ENCODE measurements at regions not wholly inside any gene's neighbourhood (a gene's known extent, or its start where the extent isn't known, plus 50 kb on each side); places are given as distances from the start of the nearest gene placed in this dataset.

DNA sequence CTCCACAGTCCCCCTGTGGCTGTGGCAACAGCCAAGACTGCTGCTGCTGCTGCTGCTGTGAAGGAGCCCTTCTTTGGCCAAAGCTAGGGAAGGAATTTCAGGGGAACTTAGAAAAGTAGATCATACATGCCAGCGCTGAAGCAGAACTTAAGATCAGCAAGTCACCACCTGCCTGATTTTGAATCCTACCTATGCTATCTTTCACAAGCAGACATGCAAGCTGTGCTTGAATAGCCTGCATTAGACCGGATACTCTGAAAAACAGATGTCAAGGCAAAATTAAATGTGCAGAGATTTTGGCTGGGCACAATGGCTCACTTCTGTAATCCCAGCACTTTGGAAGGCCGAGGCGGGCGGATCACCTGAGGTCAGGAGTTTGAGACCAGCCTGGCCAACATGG lies 99.3 kb upstream of the ZNF366 start:
- no peak for ATAC-seq (ENCODE audit: low read depth in 2 of 2)
- Histone ChIP-seq H3K4me3 (ENCODE audit: low read depth, low read length) (no peak overlapping the region), H3K9me3 (ENCODE audit: control insufficient read depth in 2 of 2, low read length in 2 of 2) (no peaks in the 10 kb centered on the region), H3K36me3 (ENCODE audit: control insufficient read depth, insufficient read depth, low read length) (no peaks in the 10 kb centered on the region), H3K27ac (ENCODE audit: insufficient read depth, low read length, poor library complexity, severe bottlenecking) (no peak overlapping the region), H3K4me1 (ENCODE audit: control insufficient read depth, insufficient read depth, low read length, poor library complexity, severe bottlenecking) (no peaks in the 10 kb centered on the region), H3K27me3 (ENCODE audit: control insufficient read depth, insufficient read depth, low read length) (peaks cover 5% of the 10 kb centered on the region)
- no peaks in the 10 kb centered on the region for H3K36me3 Mint-ChIP-seq
- DNase-seq = no peak
- H3K4me1 Mint-ChIP-seq = no peaks in the 10 kb centered on the region
- peaks cover 0 to 1% (median 0%) of the 10 kb centered on the region in 7 donors for H3K9me3 Mint-ChIP-seq
- H3K4me3 Mint-ChIP-seq = no peak overlapping the region
- peaks cover 16% of the 10 kb centered on the region for H3K27me3 Mint-ChIP-seq
- H3K27ac Mint-ChIP-seq = no peak overlapping the region

DNA sequence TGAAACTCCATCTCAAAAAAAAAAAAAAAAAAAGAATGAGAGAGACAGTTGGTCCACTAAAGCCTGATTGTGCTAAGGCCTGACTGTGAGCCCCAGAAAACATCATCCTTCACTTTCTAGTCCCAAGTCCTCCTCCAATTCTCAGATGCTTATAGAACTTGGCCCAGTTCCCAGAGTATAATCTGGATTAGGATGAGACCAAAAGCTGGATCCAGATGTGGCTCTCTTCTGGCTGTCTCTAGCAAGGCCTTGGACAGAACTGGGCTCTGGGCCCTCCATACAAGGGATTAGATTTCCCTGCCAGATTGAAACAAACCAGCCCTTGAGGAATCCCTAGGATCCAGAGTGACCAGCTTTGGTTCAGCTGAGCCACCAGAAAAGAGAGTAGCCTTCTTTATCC lies 98.4 kb upstream of the ZNF366 start:
- H3K9me3 Mint-ChIP-seq = peaks cover 0 to 1% (median 0%) of the 10 kb centered on the region in 7 donors
- peaks cover 9% of the 10 kb centered on the region for H3K27me3 Mint-ChIP-seq
- no peaks in the 10 kb centered on the region for H3K36me3 Mint-ChIP-seq
- H3K27ac Mint-ChIP-seq = no peak overlapping the region
- no peaks in the 10 kb centered on the region for H3K4me1 Mint-ChIP-seq
- H3K36me3 ChIP-seq (ENCODE audit: control insufficient read depth, insufficient read depth, low read length) = no peaks in the 10 kb centered on the region
- ATAC-seq (ENCODE audit: low read depth in 2 of 2) (no peak), DNase-seq (no peak)
- no peak overlapping the region for H3K4me3 ChIP-seq (ENCODE audit: low read depth, low read length)
- no peak overlapping the region for H3K4me3 Mint-ChIP-seq
- no peaks in the 10 kb centered on the region for H3K9me3 ChIP-seq (ENCODE audit: control insufficient read depth in 2 of 2, low read length in 2 of 2)
- H3K4me1 ChIP-seq (ENCODE audit: control insufficient read depth, insufficient read depth, low read length, poor library complexity, severe bottlenecking) = no peaks in the 10 kb centered on the region
- no peak overlapping the region for H3K27ac ChIP-seq (ENCODE audit: insufficient read depth, low read length, poor library complexity, severe bottlenecking)
- H3K27me3 ChIP-seq (ENCODE audit: control insufficient read depth, insufficient read depth, low read length) = peaks cover 2% of the 10 kb centered on the region

DNA sequence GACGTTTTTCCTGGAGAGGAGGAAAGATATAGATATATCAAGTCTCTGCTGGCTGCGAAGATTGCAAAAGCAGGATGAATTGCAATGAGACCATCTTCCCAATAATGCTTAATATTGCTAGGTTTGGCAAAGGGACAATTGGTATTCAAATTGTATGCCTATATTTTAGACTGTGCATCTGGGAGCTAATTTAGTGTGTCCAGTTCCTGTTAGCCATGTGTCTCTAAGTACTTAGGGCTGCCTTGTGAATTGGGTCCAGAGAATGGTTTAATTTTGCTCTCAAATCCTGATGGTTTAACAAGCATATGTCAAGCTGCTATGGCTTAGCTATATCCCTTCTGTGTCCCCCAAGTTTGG lies 97.6 kb upstream of the ZNF366 start:
- Histone ChIP-seq H3K27me3 (ENCODE audit: control insufficient read depth, insufficient read depth, low read length) (peaks cover 2% of the 10 kb centered on the region), H3K4me1 (ENCODE audit: control insufficient read depth, insufficient read depth, low read length, poor library complexity, severe bottlenecking) (no peaks in the 10 kb centered on the region), H3K27ac (ENCODE audit: insufficient read depth, low read length, poor library complexity, severe bottlenecking) (no peak overlapping the region), H3K36me3 (ENCODE audit: control insufficient read depth, insufficient read depth, low read length) (no peaks in the 10 kb centered on the region), H3K9me3 (ENCODE audit: control insufficient read depth in 2 of 2, low read length in 2 of 2) (no peaks in the 10 kb centered on the region), H3K4me3 (ENCODE audit: low read depth, low read length) (no peak overlapping the region)
- no peak for DNase-seq
- H3K9me3 Mint-ChIP-seq = peaks cover 0 to 1% (median 0%) of the 10 kb centered on the region in 7 donors
- ATAC-seq (ENCODE audit: low read depth in 2 of 2) = no peak
- no peak overlapping the region for H3K4me3 Mint-ChIP-seq
- peaks cover 4% of the 10 kb centered on the region for H3K27me3 Mint-ChIP-seq
- H3K4me1 Mint-ChIP-seq = no peaks in the 10 kb centered on the region
- no peak overlapping the region for H3K27ac Mint-ChIP-seq
- H3K36me3 Mint-ChIP-seq = no peaks in the 10 kb centered on the region

DNA sequence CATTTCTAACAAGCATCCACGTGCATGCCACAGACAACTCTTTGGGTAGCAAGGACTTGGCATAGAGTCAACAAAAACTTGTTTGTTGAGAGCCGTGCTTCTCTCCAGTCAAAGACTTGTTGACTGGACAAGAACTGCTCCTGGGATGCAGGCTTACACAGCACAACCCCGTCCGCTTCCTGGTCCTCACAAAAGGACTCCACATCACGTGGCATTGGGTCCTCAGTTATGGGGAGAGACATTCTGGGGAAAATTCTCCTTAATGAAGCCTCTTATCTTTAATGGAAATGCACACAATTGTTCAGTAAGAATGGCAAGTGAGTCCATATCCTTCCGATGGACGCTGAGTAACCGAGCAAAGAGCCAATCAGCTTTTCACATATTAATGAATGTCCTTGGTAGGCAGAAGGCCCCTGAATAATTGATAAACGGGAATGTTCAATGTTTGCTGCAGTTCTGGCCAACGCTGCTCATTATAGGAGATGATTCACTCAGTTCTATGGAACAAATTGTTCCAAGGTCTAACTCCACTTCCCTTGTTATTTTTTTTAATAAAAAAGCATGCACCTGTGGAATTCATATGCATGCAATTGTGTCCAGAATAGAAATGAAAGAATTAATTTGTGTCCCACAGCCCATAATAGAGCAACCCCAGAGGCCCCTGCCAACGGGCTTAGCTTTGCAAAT lies 97.0 kb upstream of the ZNF366 start:
- H3K27ac Mint-ChIP-seq = no peak overlapping the region
- H3K36me3 Mint-ChIP-seq = no peaks in the 10 kb centered on the region
- ATAC-seq (ENCODE audit: low read depth in 2 of 2) (no peak), DNase-seq (no peak)
- no peaks in the 10 kb centered on the region for H3K9me3 ChIP-seq (ENCODE audit: control insufficient read depth in 2 of 2, low read length in 2 of 2)
- H3K27ac ChIP-seq (ENCODE audit: insufficient read depth, low read length, poor library complexity, severe bottlenecking) = no peak overlapping the region
- H3K4me3 ChIP-seq (ENCODE audit: low read depth, low read length) = no peak overlapping the region
- H3K27me3 ChIP-seq (ENCODE audit: control insufficient read depth, insufficient read depth, low read length) = peaks cover 2% of the 10 kb centered on the region
- no peaks in the 10 kb centered on the region for H3K4me1 ChIP-seq (ENCODE audit: control insufficient read depth, insufficient read depth, low read length, poor library complexity, severe bottlenecking)
- H3K9me3 Mint-ChIP-seq = peaks cover 0 to 1% (median 0%) of the 10 kb centered on the region in 7 donors
- H3K4me1 Mint-ChIP-seq = no peaks in the 10 kb centered on the region
- H3K4me3 Mint-ChIP-seq = no peak overlapping the region
- H3K36me3 ChIP-seq (ENCODE audit: control insufficient read depth, insufficient read depth, low read length) = no peaks in the 10 kb centered on the region
- H3K27me3 Mint-ChIP-seq = peaks cover 4% of the 10 kb centered on the region

DNA sequence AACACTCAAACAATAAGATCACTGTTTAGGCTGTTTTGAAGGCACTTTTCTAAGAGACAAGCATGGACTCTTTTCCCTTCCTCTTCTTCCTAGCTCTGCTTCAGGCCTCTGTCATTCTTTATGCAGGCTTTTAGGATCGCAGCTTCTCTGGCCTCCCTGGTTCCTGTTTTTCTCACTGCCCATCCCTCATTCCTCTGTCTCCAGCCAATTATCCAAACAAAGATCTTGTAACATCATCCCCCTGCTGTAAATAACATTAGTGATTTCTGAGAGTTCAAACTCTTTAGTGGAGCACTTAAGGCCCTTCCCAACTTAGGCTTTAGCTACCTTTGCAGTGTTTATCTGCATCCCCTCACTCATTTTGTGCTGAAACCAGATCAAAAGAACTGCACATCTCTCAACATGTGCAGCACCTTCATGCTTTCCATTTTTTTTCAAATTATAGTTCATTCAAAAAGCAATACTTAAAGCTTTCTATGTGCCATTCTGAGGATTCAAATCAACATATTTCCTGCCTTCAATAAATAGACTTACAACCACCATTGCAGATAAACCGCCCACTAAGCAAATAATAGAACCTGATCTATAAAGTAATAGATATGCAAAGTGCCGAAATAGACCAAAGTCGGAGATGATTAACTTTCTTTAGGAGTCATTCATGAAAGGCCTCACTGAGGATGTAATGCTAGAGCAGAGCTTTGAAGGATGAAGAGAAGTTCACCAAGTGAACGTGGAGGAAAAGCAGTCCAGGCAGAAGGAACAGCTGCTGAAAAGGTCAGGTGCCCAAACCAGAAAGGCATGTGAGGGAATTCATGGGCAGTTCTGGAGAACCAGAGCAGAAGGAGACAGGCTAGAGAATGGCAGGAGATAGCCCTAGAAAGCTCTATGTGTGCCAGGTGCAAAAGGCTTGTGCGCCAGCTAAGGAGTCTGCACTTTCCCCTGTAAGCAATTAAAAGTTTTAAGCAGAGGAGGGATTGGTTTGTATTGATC lies 95.8 kb upstream of the ZNF366 start:
- no peak overlapping the region for H3K4me3 Mint-ChIP-seq
- no peaks in the 10 kb centered on the region for H3K36me3 Mint-ChIP-seq
- H3K9me3 Mint-ChIP-seq = peaks cover 0 to 1% (median 0%) of the 10 kb centered on the region in 7 donors
- no peaks in the 10 kb centered on the region for H3K9me3 ChIP-seq (ENCODE audit: control insufficient read depth in 2 of 2, low read length in 2 of 2)
- no peak overlapping the region for H3K4me3 ChIP-seq (ENCODE audit: low read depth, low read length)
- H3K27ac ChIP-seq (ENCODE audit: insufficient read depth, low read length, poor library complexity, severe bottlenecking) = no peak overlapping the region
- H3K27me3 Mint-ChIP-seq = peaks cover 4% of the 10 kb centered on the region
- H3K4me1 Mint-ChIP-seq = peaks cover 0 to 2% (median 0%) of the 10 kb centered on the region in 4 donors
- no peaks in the 10 kb centered on the region for H3K4me1 ChIP-seq (ENCODE audit: control insufficient read depth, insufficient read depth, low read length, poor library complexity, severe bottlenecking)
- no peaks in the 10 kb centered on the region for H3K36me3 ChIP-seq (ENCODE audit: control insufficient read depth, insufficient read depth, low read length)
- H3K27me3 ChIP-seq (ENCODE audit: control insufficient read depth, insufficient read depth, low read length) = peaks cover 2% of the 10 kb centered on the region
- ATAC-seq (ENCODE audit: low read depth in 2 of 2) (no peak), DNase-seq (no peak)
- no peak overlapping the region for H3K27ac Mint-ChIP-seq

DNA sequence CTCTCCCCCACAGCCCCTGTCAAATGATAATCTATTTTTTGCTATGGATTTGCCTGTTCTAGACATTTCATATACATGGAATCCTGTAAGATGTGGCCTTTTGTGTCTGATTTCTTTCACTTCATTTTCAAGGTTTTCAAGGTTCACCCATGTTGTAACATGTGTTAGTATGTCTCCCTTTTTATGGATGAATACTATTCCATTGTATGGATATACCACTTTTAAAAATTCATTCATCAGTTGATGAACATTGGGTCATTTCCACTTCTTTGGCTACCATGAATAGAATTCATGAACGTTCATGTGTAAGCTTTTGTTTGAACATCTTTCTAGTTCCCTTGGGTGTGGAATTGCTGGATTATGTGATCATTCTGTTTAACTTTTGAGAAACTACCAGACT lies 94.7 kb upstream of the ZNF366 start:
- DNase-seq (no peak), ATAC-seq (ENCODE audit: low read depth in 2 of 2) (no peak)
- no peak overlapping the region for H3K27ac ChIP-seq (ENCODE audit: insufficient read depth, low read length, poor library complexity, severe bottlenecking)
- Mint-ChIP-seq H3K27ac (no peak overlapping the region), H3K4me1 (peaks cover 0 to 2% (median 0%) of the 10 kb centered on the region in 4 donors), H3K27me3 (peaks cover 4% of the 10 kb centered on the region), H3K9me3 (peaks cover 0 to 1% (median 0%) of the 10 kb centered on the region in 7 donors), H3K36me3 (no peaks in the 10 kb centered on the region), H3K4me3 (no peak overlapping the region)
- H3K36me3 ChIP-seq (ENCODE audit: control insufficient read depth, insufficient read depth, low read length) = no peaks in the 10 kb centered on the region
- no peaks in the 10 kb centered on the region for H3K9me3 ChIP-seq (ENCODE audit: control insufficient read depth in 2 of 2, low read length in 2 of 2)
- no peak overlapping the region for H3K4me3 ChIP-seq (ENCODE audit: low read depth, low read length)
- H3K27me3 ChIP-seq (ENCODE audit: control insufficient read depth, insufficient read depth, low read length) = no peaks in the 10 kb centered on the region
- no peaks in the 10 kb centered on the region for H3K4me1 ChIP-seq (ENCODE audit: control insufficient read depth, insufficient read depth, low read length, poor library complexity, severe bottlenecking)

DNA sequence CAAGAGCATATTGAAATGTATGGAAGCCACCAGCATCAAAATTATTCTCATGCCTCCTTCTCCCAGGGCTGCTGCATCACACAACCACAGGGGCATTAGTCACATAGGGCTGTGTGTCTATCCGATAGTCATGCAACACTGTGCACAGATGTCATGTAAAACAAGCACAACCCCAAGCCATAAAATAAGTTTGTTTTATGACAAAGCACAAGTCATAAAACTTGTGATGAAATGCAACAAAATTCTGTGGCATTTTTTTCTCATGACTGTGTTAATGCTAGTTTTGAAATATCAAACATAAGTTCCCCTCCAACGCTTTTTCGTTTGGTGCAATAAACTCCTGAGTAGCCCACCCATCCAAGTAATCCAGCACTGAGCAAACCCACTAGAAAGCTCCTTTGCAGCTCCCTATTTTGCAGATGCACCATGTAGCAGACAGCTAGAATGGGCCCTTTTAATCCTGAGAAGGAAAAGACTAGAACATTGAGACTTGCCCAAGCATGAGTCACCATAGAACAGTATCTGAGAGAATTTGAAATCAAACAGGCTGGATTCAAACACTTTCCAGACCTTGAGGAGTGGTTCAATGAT lies 93.3 kb upstream of the ZNF366 start:
- Mint-ChIP-seq H3K9me3 (peaks cover 0 to 1% (median 0%) of the 10 kb centered on the region in 7 donors), H3K4me3 (no peak overlapping the region), H3K36me3 (no peaks in the 10 kb centered on the region), H3K27ac (no peak overlapping the region), H3K4me1 (peaks cover 0 to 2% (median 0%) of the 10 kb centered on the region in 4 donors), H3K27me3 (peaks cover 4% of the 10 kb centered on the region)
- Histone ChIP-seq H3K9me3 (ENCODE audit: control insufficient read depth in 2 of 2, low read length in 2 of 2) (no peaks in the 10 kb centered on the region), H3K4me3 (ENCODE audit: low read depth, low read length) (no peak overlapping the region), H3K36me3 (ENCODE audit: control insufficient read depth, insufficient read depth, low read length) (no peaks in the 10 kb centered on the region), H3K27ac (ENCODE audit: insufficient read depth, low read length, poor library complexity, severe bottlenecking) (no peak overlapping the region), H3K27me3 (ENCODE audit: control insufficient read depth, insufficient read depth, low read length) (no peaks in the 10 kb centered on the region), H3K4me1 (ENCODE audit: control insufficient read depth, insufficient read depth, low read length, poor library complexity, severe bottlenecking) (no peaks in the 10 kb centered on the region)
- no peak for DNase-seq
- no peak for ATAC-seq (ENCODE audit: low read depth in 2 of 2)
